HFFc6 (cell line): ENCODE measurements at regions not wholly inside any gene's neighbourhood (a gene's known extent, or its start where the extent isn't known, plus 50 kb on each side); places are given as distances from the start of the nearest gene placed in this dataset.

Experiments used
- DNase-seq: peaks from one replicate; pipeline ENCODE4 v3.0.0-alpha.2; 2018
- H3K27ac Mint-ChIP-seq: 2 replicates; pipeline ENCODE4 v1.8.0; 2020; ENCODE audit warnings: mild to moderate bottlenecking, mixed read lengths
- H3K27me3 Mint-ChIP-seq: 2 replicates; pipeline ENCODE4 v1.8.0; 2021; ENCODE audit warnings: mild to moderate bottlenecking, moderate library complexity, mixed read lengths; ENCODE audit not compliant: insufficient read depth
- H3K36me3 Mint-ChIP-seq: 2 replicates; pipeline ENCODE4 v1.8.0; 2021; ENCODE audit warnings: low read depth, mixed read lengths
- H3K4me1 Mint-ChIP-seq: 2 replicates; pipeline ENCODE4 v1.8.0; 2020; ENCODE audit warnings: low read depth, mixed read lengths
- H3K4me3 Mint-ChIP-seq: 2 replicates; pipeline ENCODE4 v1.8.0; 2020; ENCODE audit warnings: mild to moderate bottlenecking, moderate library complexity, mixed read lengths
- H3K9me3 Mint-ChIP-seq: 2 replicates; pipeline ENCODE4 v1.8.0; 2020; ENCODE audit warnings: mild to moderate bottlenecking, mixed read lengths
- CTCF ChIP-seq: fragments of 200-600 bp; sonication (generic); IDR thresholded peaks from 2 replicates; pipeline ENCODE4 v1.5.0; 2021; ENCODE audit warnings: antibody characterized with exemption, mild to moderate bottlenecking

GRCh38 chr7:97659363-97660045 lies 72.4 kb upstream of the TAC1 start:
- H3K27me3 Mint-ChIP-seq = no peaks in the 10 kb centered on the region

GRCh38 chr7:97667359-97667758 lies 64.5 kb upstream of the TAC1 start:
- H3K9me3 Mint-ChIP-seq = peaks cover 38% of the 10 kb centered on the region
- no peak for DNase-seq
- no peaks in the 10 kb centered on the region; the same call in 1 of the 2 replicates for H3K36me3 Mint-ChIP-seq
- H3K4me3 Mint-ChIP-seq = no peak overlapping the region
- H3K4me1 Mint-ChIP-seq = no peaks in the 10 kb centered on the region
- no peak for TF ChIP-seq CTCF
- no peaks in the 10 kb centered on the region for H3K27me3 Mint-ChIP-seq
- H3K27ac Mint-ChIP-seq = no peak overlapping the region

More at GRCh38 chr7:97659363-97660045, 72.4 kb upstream of the TAC1 start:
- Mint-ChIP-seq H3K27ac (no peak overlapping the region), H3K36me3 (no peaks in the 10 kb centered on the region), H3K9me3 (peaks cover 26% of the 10 kb centered on the region), H3K4me1 (no peaks in the 10 kb centered on the region), H3K4me3 (no peak overlapping the region)
- no peak for TF ChIP-seq CTCF
- DNase-seq = no peak

GRCh38 chr7:97671571-97671970 lies 60.3 kb upstream of the TAC1 start:
- no peak for TF ChIP-seq CTCF
- H3K27me3 Mint-ChIP-seq = no peaks in the 10 kb centered on the region
- no peak overlapping the region for H3K27ac Mint-ChIP-seq
- H3K4me1 Mint-ChIP-seq = no peaks in the 10 kb centered on the region
- H3K36me3 Mint-ChIP-seq = no peaks in the 10 kb centered on the region
- no peak for DNase-seq
- no peak overlapping the region for H3K4me3 Mint-ChIP-seq
- H3K9me3 Mint-ChIP-seq = peaks cover 28% of the 10 kb centered on the region

GRCh38 chr7:97680622-97681021 lies 51.3 kb upstream of the TAC1 start:
- no peaks in the 10 kb centered on the region; the same call in 1 of the 2 replicates for H3K36me3 Mint-ChIP-seq
- H3K4me3 Mint-ChIP-seq = no peak overlapping the region
- no peak for TF ChIP-seq CTCF
- no peak overlapping the region for H3K27ac Mint-ChIP-seq
- H3K9me3 Mint-ChIP-seq = peaks cover 44% of the 10 kb centered on the region
- no peaks in the 10 kb centered on the region for H3K4me1 Mint-ChIP-seq
- H3K27me3 Mint-ChIP-seq = no peaks in the 10 kb centered on the region
- DNase-seq = no peak
